HL-60 (cell line): ENCODE measurements at regions not wholly inside any gene's neighbourhood (a gene's known extent, or its start where the extent isn't known, plus 50 kb on each side); places are given as distances from the start of the nearest gene placed in this dataset.

Experiments
- DNase-seq, 2 experiments: peaks; one replicate each; pipeline ENCODE4 v3.0.0-alpha.2; 2010 to 2020; ENCODE audit warnings: low read depth in 1 of 2, low spot score in 1 of 2
- H3K27ac ChIP-seq: fragments of 250-450 bp; sonication (Bioruptor Pico); replicated peaks from 2 replicates; pipeline ENCODE4 v1.5.1; 2020; ENCODE audit warnings: mild to moderate bottlenecking, moderate library complexity
- H3K27me3 ChIP-seq: fragments of 250-450 bp; sonication (Bioruptor Pico); 2 replicates; pipeline ENCODE4 v1.5.1; 2021; ENCODE audit warnings: mild to moderate bottlenecking, moderate library complexity; ENCODE audit not compliant: insufficient read depth, poor library complexity, severe bottlenecking
- H3K4me3 ChIP-seq: replicated peaks from 2 replicates; pipeline ENCODE4 v1.5.1; 2011; ENCODE audit warnings: mild to moderate bottlenecking, control low read depth, low read length; ENCODE audit not compliant: insufficient read depth
- GABPA ChIP-seq: IDR thresholded peaks from 2 replicates; pipeline ENCODE4 v1.6.1; 2012; ENCODE audit warnings: low read depth
- POLR2AphosphoS5 ChIP-seq: IDR thresholded peaks from 2 replicates; pipeline ENCODE4 v1.6.1; 2012; ENCODE audit warnings: low read depth
- SPI1 ChIP-seq: IDR thresholded peaks from 2 replicates; pipeline ENCODE4 v1.6.1; 2012; ENCODE audit warnings: low read depth, mild to moderate bottlenecking, borderline replicate concordance
- TF ChIP-seq, protein P1 (sequence below): IDR thresholded peaks from one replicate; pipeline ENCODE4 v1.5.1; 2011; ENCODE audit warnings: low read length, control low read depth, inconsistent platforms; ENCODE audit not compliant: insufficient read depth
- TF ChIP-seq, protein P2 (sequence below): IDR thresholded peaks from 2 replicates; pipeline ENCODE4 v1.6.1; 2012; ENCODE audit warnings: low read depth; ENCODE audit not compliant: insufficient replicate concordance

GRCh38 chr12:114190971-114191370 is 215.0 kb downstream of the TBX5 start:
- H3K4me3 ChIP-seq: no peak overlapping the region
- no peak for DNase-seq
- H3K27ac ChIP-seq: no peak overlapping the region
- H3K27me3 ChIP-seq: peaks cover 4% of the 10 kb centered on the region
- TF ChIP-seq, protein P1, sequence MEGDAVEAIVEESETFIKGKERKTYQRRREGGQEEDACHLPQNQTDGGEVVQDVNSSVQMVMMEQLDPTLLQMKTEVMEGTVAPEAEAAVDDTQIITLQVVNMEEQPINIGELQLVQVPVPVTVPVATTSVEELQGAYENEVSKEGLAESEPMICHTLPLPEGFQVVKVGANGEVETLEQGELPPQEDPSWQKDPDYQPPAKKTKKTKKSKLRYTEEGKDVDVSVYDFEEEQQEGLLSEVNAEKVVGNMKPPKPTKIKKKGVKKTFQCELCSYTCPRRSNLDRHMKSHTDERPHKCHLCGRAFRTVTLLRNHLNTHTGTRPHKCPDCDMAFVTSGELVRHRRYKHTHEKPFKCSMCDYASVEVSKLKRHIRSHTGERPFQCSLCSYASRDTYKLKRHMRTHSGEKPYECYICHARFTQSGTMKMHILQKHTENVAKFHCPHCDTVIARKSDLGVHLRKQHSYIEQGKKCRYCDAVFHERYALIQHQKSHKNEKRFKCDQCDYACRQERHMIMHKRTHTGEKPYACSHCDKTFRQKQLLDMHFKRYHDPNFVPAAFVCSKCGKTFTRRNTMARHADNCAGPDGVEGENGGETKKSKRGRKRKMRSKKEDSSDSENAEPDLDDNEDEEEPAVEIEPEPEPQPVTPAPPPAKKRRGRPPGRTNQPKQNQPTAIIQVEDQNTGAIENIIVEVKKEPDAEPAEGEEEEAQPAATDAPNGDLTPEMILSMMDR: no peak
- no peak for TF ChIP-seq POLR2AphosphoS5
- TF ChIP-seq, protein P2, sequence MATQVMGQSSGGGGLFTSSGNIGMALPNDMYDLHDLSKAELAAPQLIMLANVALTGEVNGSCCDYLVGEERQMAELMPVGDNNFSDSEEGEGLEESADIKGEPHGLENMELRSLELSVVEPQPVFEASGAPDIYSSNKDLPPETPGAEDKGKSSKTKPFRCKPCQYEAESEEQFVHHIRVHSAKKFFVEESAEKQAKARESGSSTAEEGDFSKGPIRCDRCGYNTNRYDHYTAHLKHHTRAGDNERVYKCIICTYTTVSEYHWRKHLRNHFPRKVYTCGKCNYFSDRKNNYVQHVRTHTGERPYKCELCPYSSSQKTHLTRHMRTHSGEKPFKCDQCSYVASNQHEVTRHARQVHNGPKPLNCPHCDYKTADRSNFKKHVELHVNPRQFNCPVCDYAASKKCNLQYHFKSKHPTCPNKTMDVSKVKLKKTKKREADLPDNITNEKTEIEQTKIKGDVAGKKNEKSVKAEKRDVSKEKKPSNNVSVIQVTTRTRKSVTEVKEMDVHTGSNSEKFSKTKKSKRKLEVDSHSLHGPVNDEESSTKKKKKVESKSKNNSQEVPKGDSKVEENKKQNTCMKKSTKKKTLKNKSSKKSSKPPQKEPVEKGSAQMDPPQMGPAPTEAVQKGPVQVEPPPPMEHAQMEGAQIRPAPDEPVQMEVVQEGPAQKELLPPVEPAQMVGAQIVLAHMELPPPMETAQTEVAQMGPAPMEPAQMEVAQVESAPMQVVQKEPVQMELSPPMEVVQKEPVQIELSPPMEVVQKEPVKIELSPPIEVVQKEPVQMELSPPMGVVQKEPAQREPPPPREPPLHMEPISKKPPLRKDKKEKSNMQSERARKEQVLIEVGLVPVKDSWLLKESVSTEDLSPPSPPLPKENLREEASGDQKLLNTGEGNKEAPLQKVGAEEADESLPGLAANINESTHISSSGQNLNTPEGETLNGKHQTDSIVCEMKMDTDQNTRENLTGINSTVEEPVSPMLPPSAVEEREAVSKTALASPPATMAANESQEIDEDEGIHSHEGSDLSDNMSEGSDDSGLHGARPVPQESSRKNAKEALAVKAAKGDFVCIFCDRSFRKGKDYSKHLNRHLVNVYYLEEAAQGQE: no peak
- TF ChIP-seq SPI1: no peak
- TF ChIP-seq GABPA: no peak

- TF ChIP-seq, protein P2: no peak
- TF ChIP-seq POLR2AphosphoS5 (no peak), SPI1 (no peak), GABPA (no peak)
- TF ChIP-seq, protein P1: no peak
- no peak for DNase-seq
- H3K4me3 ChIP-seq: no peak overlapping the region
- H3K27me3 ChIP-seq: no peaks in the 10 kb centered on the region
- no peak overlapping the region for H3K27ac ChIP-seq
Measured at GRCh38 chr12:114189266-114189665, 216.7 kb downstream of the TBX5 start.

- DNase-seq: no peak
- no peak overlapping the region for H3K4me3 ChIP-seq
- no peaks in the 10 kb centered on the region for H3K27me3 ChIP-seq
- TF ChIP-seq, protein P1: no peak
- no peak for TF ChIP-seq GABPA
- no peak for TF ChIP-seq SPI1
- TF ChIP-seq, protein P2: no peak
- no peak for TF ChIP-seq POLR2AphosphoS5
- H3K27ac ChIP-seq: no peak overlapping the region
Measured at GRCh38 chr12:114186241-114187002, 219.5 kb downstream of the TBX5 start.
